ENCODE measurements at regions not wholly inside any gene's neighbourhood (a gene's known extent, or its start where the extent isn't known, plus 50 kb on each side); places are given as distances from the start of the nearest gene placed in this dataset.
A peak's percentile ranks its signal among the peaks of the same experiment; 100 is the strongest.
"Not testable (repeated sequence)": the region's sequence is repeated elsewhere in the genome, so short reads cannot be mapped to it uniquely, and the experiment has no call there.

DNA sequence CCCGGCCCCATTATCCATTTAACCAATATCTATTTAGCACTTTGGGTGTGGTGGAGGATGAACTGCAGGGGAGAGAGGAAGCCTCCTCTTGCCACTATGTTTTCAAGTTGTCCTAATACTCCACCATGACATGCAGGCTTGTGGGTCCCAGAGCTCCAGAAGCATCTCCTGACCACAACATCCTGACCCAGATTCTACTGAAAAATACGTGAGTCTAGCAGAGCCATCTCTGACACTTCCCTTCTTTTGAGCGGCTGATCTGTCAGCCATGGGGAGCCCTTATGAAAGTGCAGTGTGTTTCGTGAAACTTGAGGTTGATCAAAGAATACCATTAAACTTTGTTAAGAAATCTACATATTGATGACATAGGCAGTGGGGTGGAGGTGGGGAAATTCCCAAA lies 126.6 kb downstream of the UNC93B1 start:
- not testable (repeated sequence) for DNase-seq

GRCh38 chr11:67873223-67873622 lies 130.7 kb downstream of the UNC93B1 start:
- not testable (repeated sequence) for DNase-seq

DNA sequence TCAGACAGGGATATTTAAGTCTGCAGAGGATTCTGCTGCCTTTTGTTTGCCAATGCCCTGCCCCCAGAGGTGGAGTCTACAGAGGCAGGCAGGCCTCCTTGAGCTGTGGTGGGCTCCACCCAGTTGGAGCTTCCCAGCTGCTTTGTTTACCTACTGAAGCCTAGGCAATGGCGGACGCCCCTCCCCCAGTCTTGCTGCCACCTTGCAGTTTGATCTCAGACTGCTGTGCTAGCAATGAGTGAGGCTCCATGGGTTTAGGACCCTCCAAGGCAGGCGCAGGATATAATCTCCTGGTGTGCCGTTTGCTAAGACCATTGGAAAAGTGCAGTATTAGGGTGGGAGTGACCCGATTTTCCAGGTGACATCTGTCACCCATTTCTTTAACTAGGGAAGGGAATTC lies 132.7 kb downstream of the UNC93B1 start:
- not testable (repeated sequence) for DNase-seq

DNA sequence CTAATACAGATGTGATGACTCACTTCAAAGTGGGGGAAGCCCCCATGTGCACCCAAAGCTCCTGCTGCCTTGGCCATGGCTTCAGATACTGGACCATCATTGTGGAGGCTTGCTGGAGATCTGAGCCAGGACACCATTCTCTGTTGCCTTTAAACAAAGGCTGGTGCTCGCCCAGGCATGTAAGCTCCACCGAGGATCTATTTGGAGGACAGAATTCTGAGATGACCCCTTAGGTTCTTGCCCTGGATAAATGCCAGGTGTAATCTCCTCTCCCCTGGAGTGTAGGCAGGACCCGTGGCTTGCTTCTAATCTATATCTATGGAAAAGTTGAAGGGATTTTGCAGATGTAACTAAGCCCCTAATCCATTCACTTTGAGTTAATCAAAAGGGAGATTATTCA lies 141.0 kb downstream of the UNC93B1 start:
- not testable (repeated sequence) for DNase-seq

DNA sequence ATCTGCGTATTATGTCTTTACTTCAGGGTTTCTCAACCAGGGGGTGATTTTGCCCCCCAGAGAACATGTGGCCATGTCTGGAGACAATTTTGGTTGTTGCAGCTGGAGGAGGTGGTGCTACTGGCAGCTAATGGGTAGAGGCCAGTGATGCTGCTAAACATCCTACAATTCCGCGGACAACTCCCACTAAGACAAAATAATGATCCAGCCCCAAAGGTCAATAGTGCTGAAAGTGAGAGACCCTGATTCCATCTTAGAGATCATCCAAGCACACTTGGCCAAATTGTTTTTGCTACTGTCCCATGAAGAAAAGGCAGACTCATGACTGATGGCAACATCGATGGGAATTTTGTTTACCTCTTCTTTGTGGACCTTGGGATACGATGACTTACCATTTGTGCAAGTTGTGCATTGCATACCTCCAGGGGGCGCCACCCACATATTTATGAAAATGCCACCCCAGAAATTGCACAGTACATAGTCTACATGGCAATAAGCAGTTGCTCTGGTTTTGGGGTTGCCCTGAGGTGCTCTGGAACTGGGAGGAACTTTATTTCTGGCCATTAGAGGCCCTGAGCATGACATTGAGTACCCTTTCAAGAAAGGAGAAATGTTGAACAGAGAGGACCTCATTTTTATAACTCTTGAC lies 144.3 kb downstream of the UNC93B1 start:
- peak in 9 of 51 donors; percentile 0 to 33 (median 15) for DNase-seq

GRCh38 chr11:67850747-67851146 lies 153.2 kb downstream of the UNC93B1 start:
- DNase-seq = not testable (repeated sequence)

DNA sequence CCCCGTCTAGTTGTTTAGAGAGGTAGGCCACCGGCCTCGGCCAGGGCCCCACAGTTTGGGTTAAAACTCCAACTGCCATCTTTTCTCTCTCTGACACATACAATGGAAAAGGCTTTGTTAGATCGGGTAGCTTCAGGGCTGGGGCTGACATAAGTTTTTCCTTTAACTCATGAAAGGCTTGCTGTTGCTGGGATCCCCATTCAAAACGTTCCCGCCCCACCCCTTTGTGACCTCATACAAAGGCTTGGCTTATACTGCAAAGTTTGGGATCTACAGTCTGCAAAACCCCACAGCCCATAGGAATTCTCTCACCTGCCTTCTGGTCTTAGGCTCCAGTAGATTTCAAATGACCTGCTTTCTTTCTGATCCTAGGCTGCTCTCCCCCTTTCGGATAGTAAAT lies 154.1 kb downstream of the UNC93B1 start:
- not testable (repeated sequence) for DNase-seq

GRCh38 chr11:67847896-67848875 lies 155.7 kb downstream of the UNC93B1 start:
- DNase-seq = not testable (repeated sequence)

GRCh38 chr11:67846303-67846702 lies 157.6 kb downstream of the UNC93B1 start:
- not testable (repeated sequence) for DNase-seq

GRCh38 chr11:67845296-67845695 lies 158.6 kb downstream of the UNC93B1 start:
- not testable (repeated sequence) for DNase-seq

- not testable (repeated sequence) for DNase-seq
These were observed 163.3 kb downstream of the UNC93B1 start for GRCh38 chr11:67840599-67840998.

DNA sequence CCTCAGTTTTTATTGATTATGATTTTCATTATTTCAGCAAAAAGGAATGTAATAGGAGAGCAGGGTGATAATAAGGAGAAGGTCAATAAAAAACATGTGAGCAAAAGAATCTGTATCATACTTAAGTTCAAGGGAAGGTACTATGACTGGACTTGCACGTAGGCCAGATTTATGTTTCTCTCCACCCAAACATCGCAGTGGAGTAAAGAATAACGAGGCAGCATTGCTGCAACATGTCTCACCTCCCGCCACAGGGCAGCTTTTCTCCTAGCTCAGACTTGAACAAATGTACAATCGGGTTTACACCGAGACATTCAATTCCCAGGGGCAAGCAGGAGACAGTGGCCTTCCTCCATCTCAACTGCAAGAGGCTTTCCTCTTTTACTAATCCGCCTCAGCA lies 155.7 kb upstream of the ALDH3B2 start:
- DNase-seq = not testable (repeated sequence)

DNA sequence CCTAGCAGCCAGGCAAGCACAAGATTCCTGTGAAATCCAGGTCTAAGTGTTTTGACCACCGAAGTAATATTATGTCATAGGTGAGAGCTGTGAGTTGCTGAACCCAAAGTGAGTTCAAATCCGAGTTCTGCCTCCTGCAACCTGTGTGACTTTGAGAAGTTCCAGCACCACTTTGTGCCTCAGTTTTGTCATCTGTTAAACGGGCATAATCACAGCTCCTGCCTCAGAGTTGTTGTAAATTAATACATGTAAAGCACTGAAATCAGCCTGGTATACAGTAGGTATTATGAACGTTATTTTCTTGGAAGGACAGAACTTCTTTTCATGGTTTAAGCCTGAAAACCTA lies 152.5 kb upstream of the ALDH3B2 start:
- not testable (repeated sequence) for DNase-seq

- DNase-seq = peak in 32 of 51 donors; percentile 2 to 66 (median 24)
These were observed 151.9 kb upstream of the ALDH3B2 start for GRCh38 chr11:67826028-67826950.

DNA sequence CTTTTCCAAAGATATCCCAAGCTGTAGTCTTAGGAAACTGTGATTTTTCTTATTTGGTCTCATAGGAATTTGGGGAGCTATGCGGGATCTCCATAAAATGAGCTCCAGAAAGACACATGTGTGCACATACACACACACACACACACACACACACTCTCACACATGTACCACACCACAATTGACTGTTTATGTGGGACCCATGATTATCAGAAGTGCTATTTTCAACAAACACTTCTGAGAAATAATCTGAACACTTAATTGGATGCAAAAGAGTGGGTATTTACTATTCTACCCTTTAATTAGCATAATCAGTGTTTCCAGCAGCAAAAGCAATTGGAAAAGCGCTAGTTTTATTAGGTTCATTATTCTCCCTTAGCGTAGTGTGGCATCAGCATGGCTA lies 150.4 kb upstream of the ALDH3B2 start:
- not testable (repeated sequence) for DNase-seq

DNA sequence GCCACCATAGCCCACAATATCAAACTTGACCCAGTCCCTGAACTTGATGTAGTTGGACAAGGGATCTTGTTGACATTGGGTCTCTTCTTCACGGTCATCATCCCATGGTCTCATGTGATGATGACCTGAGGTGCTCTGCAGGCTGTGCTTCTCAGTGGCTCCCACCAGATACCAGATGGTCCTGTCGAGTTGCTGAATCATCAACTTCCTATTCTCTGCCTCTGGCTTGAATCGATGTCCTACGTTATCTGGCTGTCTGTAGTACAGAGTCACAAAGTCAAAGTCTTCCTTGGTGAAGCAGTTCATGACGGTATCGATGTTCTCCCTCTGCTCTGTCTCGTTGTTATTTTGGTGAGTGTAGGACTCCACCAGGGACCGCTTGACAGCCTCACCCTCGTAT lies 145.7 kb upstream of the ALDH3B2 start:
- no peak for DNase-seq

DNA sequence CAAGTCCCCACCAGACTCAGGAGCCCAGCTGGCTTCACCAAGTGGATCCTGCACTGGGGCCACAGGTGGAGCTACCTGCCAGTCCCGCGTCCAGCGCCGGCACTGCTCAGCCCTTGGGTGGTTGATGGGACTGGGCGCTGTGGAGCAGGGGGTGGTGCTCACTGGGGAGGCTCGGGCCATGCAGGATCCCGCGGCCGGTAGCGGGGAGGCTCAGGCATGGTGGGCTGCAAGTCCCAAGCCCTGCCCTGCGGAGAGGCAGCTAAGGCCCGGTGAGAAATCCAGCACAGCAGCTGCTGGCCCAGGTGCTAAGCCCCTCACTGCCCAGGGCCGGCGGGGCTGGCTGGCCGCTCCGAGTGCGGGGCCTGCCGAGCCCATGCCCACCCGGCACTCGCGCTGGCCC lies 143.1 kb upstream of the ALDH3B2 start:
- not testable (repeated sequence) for DNase-seq

GRCh38 chr11:67809301-67809700 lies 134.9 kb upstream of the ALDH3B2 start:
- not testable (repeated sequence) for DNase-seq

DNA sequence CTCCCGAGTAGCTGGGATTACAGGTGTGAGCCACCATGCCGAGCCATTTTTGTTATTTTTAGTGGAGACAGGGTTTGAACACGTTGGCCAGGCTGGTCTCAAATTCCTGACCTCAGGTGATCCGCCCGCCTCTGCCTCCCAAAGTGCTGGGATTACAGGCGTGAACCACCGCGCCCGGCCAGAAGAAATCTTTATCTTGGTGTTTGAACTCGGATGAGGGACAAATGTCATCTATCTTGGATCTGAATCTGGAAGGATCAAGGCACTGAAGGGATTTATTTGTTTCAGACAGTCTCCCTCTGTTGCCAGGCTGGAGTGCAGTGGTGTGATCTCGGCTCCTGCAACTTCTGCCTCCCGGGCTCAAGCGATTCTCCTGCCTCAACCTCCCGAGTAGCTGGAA lies 133.5 kb upstream of the ALDH3B2 start:
- not testable (repeated sequence) for DNase-seq

GRCh38 chr11:67806728-67807235 lies 132.4 kb upstream of the ALDH3B2 start:
- DNase-seq = not testable (repeated sequence)

DNA sequence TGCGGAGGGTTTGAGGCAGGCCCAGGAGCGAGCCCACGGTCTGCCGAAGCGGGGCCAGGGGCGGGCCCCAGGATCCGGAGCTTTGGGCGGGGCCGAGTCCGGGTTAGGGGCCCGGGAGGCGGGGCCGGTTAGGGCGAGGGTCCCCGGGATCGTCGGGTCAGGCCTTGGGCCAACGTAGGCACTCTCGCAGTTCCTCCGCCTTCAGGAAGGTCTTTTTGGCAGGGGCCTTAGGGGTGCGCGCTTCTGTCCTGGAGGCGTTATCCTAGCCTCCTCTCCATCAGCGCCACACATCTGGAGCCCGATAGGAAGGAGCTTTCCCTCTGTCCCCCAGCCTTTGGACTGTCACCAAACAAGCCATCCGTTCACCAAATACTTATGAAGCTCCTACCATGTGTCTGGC lies 131.8 kb upstream of the ALDH3B2 start:
- DNase-seq = peak in 8 of 51 donors; percentile 4 to 61 (median 46)

Measured in hypothalamus (tissue), 51 donors.